HG03280 (cell line): ENCODE measurements at regions not wholly inside any gene's neighbourhood (a gene's known extent, or its start where the extent isn't known, plus 50 kb on each side); places are given as distances from the start of the nearest gene placed in this dataset.

ENCODE experiments used
- ATAC-seq: cut with Tn5 transposase; IDR thresholded peaks from one replicate; pipeline ENCODE4 v1.9.1; 2021; ENCODE audit warnings: mild to moderate bottlenecking, moderate library complexity; ENCODE audit not compliant: unreplicated experiment

GRCh38 chr2:5841126-5841525, 148.9 kb downstream of the SOX11 start:
- ATAC-seq = no peak

GRCh38 chr2:5842326-5842725, 150.1 kb downstream of the SOX11 start:
- ATAC-seq = no peak

- no peak for ATAC-seq
Measured at GRCh38 chr2:5845798-5846330, 153.7 kb downstream of the SOX11 start.

GRCh38 chr2:5846881-5847280, 154.7 kb downstream of the SOX11 start:
- ATAC-seq = no peak

- no peak for ATAC-seq
Measured at GRCh38 chr2:5849562-5849961, 157.4 kb downstream of the SOX11 start.

- ATAC-seq = no peak
Measured at GRCh38 chr2:5851410-5851809, 159.2 kb downstream of the SOX11 start.

- ATAC-seq = no peak
Measured at GRCh38 chr2:5854797-5855196, 162.6 kb downstream of the SOX11 start.

GRCh38 chr2:5867056-5867455, 174.9 kb downstream of the SOX11 start:
- no peak for ATAC-seq

GRCh38 chr2:5868931-5869330, 176.7 kb downstream of the SOX11 start:
- no peak for ATAC-seq

- no peak for ATAC-seq
Measured at GRCh38 chr2:5869936-5870335, 177.8 kb downstream of the SOX11 start.

- no peak for ATAC-seq
Measured at GRCh38 chr2:5877360-5877759, 185.2 kb downstream of the SOX11 start.

GRCh38 chr2:5885451-5886173, 193.4 kb downstream of the SOX11 start:
- no peak for ATAC-seq

- no peak for ATAC-seq
Measured at GRCh38 chr2:5886462-5886861, 194.3 kb downstream of the SOX11 start.

GRCh38 chr2:5888126-5888525, 195.9 kb downstream of the SOX11 start:
- ATAC-seq = no peak

GRCh38 chr2:5889519-5889918, 197.3 kb downstream of the SOX11 start:
- ATAC-seq = no peak

GRCh38 chr2:5894355-5894754, 202.2 kb downstream of the SOX11 start:
- no peak for ATAC-seq

GRCh38 chr2:5895284-5895683, 203.1 kb downstream of the SOX11 start:
- ATAC-seq = no peak

GRCh38 chr2:5897249-5897648, 205.1 kb downstream of the SOX11 start:
- no peak for ATAC-seq

- no peak for ATAC-seq
Measured at GRCh38 chr2:5898667-5899066, 206.5 kb downstream of the SOX11 start.

GRCh38 chr2:5905661-5906060, 213.5 kb downstream of the SOX11 start:
- no peak for ATAC-seq

- ATAC-seq = no peak
Measured at GRCh38 chr2:5908071-5908470, 215.9 kb downstream of the SOX11 start.

- ATAC-seq = no peak
Measured at GRCh38 chr2:5911718-5912117, 219.5 kb downstream of the SOX11 start.
